ENCODE measurements at regions not wholly inside any gene's neighbourhood (a gene's known extent, or its start where the extent isn't known, plus 50 kb on each side); places are given as distances from the start of the nearest gene placed in this dataset.

GRCh38 chr13:103726808-103727207, 660.6 kb upstream of the SLC10A2 start:
- TF ChIP-seq CTCF (IDR thresholded peaks at IDR 0.05) = no peak
- no peak for TF ChIP-seq POLR2A (IDR thresholded peaks at IDR 0.05)
- 59 to 61% methylated on average over 1 of the region's 1 CpG for WGBS, 2 donors
- Histone ChIP-seq H3K27me3 (no peaks in the 10 kb centered on the region), H3K36me3 (ENCODE audit: low read depth, missing control alignments) (no peaks in the 10 kb centered on the region), H3K9me3 (no peaks in the 10 kb centered on the region), H3K27ac (no peak overlapping the region), H3K4me3 (no peak overlapping the region), H3K4me1 (no peaks in the 10 kb centered on the region)
- intact Hi-C loops (cut with DNase I; ENCODE audit: low total_unique reads) = no loop called here
- DNase-seq = no peak

GRCh38 chr13:103716718-103717117, 650.5 kb upstream of the SLC10A2 start:
- H3K4me3 ChIP-seq = no peak overlapping the region
- TF ChIP-seq CTCF (IDR thresholded peaks at IDR 0.05) (no peak), POLR2A (IDR thresholded peaks at IDR 0.05) (no peak)
- H3K27ac ChIP-seq = no peak overlapping the region
- no peak for DNase-seq
- no peaks in the 10 kb centered on the region for H3K4me1 ChIP-seq
- H3K9me3 ChIP-seq = no peaks in the 10 kb centered on the region
- no peaks in the 10 kb centered on the region for H3K27me3 ChIP-seq
- intact Hi-C loops (cut with DNase I; ENCODE audit: low total_unique reads) = no loop called here
- H3K36me3 ChIP-seq (ENCODE audit: low read depth, missing control alignments) = no peaks in the 10 kb centered on the region
- WGBS, 2 donors = 0 to 36% methylated on average over 1 of the region's 1 CpG

GRCh38 chr13:103715335-103715734, 649.1 kb upstream of the SLC10A2 start:
- H3K27me3 ChIP-seq = no peaks in the 10 kb centered on the region
- TF ChIP-seq CTCF (IDR thresholded peaks at IDR 0.05) (no peak), POLR2A (IDR thresholded peaks at IDR 0.05) (no peak)
- H3K36me3 ChIP-seq (ENCODE audit: low read depth, missing control alignments) = no peaks in the 10 kb centered on the region
- intact Hi-C loops (cut with DNase I; ENCODE audit: low total_unique reads) = no loop called here
- H3K9me3 ChIP-seq = no peaks in the 10 kb centered on the region
- WGBS, 2 donors = 80 to 83% methylated on average over 5 of the region's 5 CpGs
- no peaks in the 10 kb centered on the region for H3K4me1 ChIP-seq
- no peak for DNase-seq
- H3K27ac ChIP-seq = no peak overlapping the region
- H3K4me3 ChIP-seq = no peak overlapping the region

- DNase-seq = no peak
- WGBS, 2 donors = 86% methylated on average over 1 of the region's 1 CpG
- Histone ChIP-seq H3K36me3 (ENCODE audit: low read depth, missing control alignments) (no peaks in the 10 kb centered on the region), H3K4me3 (no peak overlapping the region), H3K27ac (no peak overlapping the region), H3K27me3 (no peaks in the 10 kb centered on the region), H3K4me1 (no peaks in the 10 kb centered on the region), H3K9me3 (no peaks in the 10 kb centered on the region)
- intact Hi-C loops (cut with DNase I; ENCODE audit: low total_unique reads) = no loop called here
- TF ChIP-seq POLR2A (IDR thresholded peaks at IDR 0.05) = no peak
- no peak for TF ChIP-seq CTCF (IDR thresholded peaks at IDR 0.05)
Measured at GRCh38 chr13:103703246-103703645, 637.0 kb upstream of the SLC10A2 start.

- no peak for TF ChIP-seq POLR2A (IDR thresholded peaks at IDR 0.05)
- H3K4me1 ChIP-seq = no peaks in the 10 kb centered on the region
- H3K36me3 ChIP-seq (ENCODE audit: low read depth, missing control alignments) = no peaks in the 10 kb centered on the region
- H3K27ac ChIP-seq = no peak overlapping the region
- H3K4me3 ChIP-seq = no peak overlapping the region
- no peak for DNase-seq
- intact Hi-C loops (cut with DNase I; ENCODE audit: low total_unique reads) = no loop called here
- H3K9me3 ChIP-seq = no peaks in the 10 kb centered on the region
- no peaks in the 10 kb centered on the region for H3K27me3 ChIP-seq
- WGBS, 2 donors = 80 to 87% methylated on average over 5 of the region's 5 CpGs
Measured at GRCh38 chr13:103698000-103698399, 631.8 kb upstream of the SLC10A2 start.
